Stimulated activated CD8-positive, alpha-beta memory T cell treated with anti-CD3 and anti-CD28 coated beads, Interleukin-7, amount 100 ng/mL, for 4 hours (primary cell): ENCODE measurements at regions not wholly inside any gene's neighbourhood (a gene's known extent, or its start where the extent isn't known, plus 50 kb on each side); places are given as distances from the start of the nearest gene placed in this dataset.
"Not testable (repeated sequence)": the region's sequence is repeated elsewhere in the genome, so short reads cannot be mapped to it uniquely, and the experiment has no call there.

ENCODE experiments used
- DNase-seq, 2 donors: peaks; one replicate each; pipeline ENCODE4 v3.0.0-alpha.2; 2020; ENCODE audit warnings: low read depth in 2 of 2

DNA sequence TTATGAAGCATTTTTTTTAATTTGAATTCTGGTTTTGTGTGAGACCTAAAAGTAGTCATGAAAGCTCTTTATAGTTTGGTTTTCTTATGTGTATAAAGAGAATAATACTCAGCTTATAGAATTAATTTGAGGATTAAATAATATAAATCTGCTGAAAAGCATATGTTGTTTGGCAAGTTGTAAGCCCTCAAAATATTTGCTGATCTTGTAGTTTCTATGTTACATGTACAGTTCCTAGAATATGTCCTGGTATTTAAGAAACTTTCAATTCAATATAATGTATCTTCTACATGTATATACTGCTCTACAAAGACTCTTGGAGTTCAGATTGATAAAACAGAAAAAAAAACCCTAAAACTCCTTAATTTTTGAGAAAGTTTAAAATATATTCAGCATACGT is 605.5 kb upstream of the FAM98A start:
- no peak for DNase-seq

DNA sequence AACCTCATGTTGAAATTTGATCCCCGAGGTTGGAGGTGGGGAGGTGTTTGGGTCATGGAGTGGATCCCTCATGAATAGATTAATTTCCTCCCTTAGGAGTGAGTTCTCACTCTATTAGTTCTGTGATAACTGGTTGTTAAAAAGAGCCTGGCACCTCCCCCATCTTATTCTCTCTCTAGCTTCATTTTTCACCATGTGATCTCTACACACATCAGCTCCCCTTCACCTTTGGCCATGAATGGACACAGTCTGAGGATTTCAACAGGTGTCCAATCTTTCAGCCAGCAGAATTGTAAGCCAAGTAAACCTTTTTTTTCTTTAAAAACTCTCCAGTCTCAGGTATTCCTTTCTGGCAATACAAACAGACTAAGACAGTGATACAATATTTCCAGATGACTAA is 602.0 kb upstream of the FAM98A start:
- DNase-seq = no peak

GRCh38 chr2:34199971-34200370 is 600.9 kb upstream of the FAM98A start:
- no peak for DNase-seq

- DNase-seq = no peak
Observed at GRCh38 chr2:34193164-34193563, 594.1 kb upstream of the FAM98A start.

DNA sequence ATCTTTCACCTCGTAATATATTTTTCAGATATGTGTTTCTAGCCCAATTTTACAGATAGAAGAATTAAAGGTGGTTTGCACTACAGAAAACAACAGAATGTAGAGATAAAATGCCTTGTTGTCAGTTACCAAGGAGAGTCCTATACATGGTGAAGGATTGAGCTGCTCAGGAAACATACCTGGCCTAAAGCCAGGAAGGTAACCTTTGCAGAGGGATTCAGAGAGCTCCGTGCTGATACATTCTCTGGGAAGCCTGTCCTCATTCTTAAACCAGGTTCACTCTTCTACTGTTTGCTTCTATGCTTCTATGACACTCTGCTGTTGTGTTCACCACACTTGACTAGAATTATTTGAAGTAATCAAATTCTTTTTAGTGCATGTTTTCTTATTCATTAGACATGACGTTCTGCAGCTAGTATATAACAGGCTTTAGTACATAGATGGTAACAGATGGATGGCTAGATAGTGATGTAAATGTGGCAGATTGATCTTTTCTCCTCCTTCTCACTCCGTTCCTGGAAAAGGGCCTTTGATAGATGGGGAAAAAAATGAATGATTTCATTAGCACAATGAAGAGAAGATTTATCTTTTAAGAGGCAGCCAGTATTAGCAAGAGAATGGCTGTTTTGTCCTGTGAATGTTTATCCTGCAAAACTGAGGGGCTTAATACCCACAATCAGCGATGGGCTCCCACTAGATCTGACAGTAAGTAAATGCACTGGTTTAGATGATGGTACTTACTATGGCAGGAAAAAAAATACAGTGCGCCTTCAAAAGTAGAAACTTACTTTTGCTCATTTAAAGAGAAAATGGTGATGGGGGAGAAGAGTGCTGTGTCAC is 589.6 kb upstream of the FAM98A start:
- DNase-seq = no peak

- no peak for DNase-seq
Observed at GRCh38 chr2:34179511-34179910, 580.4 kb upstream of the FAM98A start.

GRCh38 chr2:34178482-34178881 is 579.4 kb upstream of the FAM98A start:
- DNase-seq = no peak

- no peak for DNase-seq
Observed at GRCh38 chr2:34176693-34177092, 577.6 kb upstream of the FAM98A start.

DNA sequence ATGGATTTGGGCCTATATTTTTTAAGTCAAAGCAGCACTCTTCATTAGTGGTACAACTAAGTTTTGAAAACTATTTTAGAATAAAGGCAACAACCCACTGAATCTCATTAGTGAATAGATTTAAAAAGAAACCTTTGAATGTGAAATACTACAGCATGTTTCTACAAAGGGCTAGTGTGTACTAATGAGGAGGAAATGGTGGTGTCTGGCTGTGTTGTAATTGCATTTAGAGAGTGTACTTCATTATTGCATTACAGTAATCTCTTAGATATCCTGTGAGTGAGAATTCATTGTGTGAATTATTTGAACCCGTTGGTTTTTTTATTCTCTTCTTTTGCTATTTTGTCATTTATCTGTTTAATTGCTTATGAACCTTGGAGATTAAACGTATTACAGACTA is 575.4 kb upstream of the FAM98A start:
- DNase-seq = no peak

GRCh38 chr2:34162231-34162630 is 563.1 kb upstream of the FAM98A start:
- no peak for DNase-seq

GRCh38 chr2:34161549-34161948 is 562.5 kb upstream of the FAM98A start:
- no peak for DNase-seq

- DNase-seq = no peak
Observed at GRCh38 chr2:34159901-34160300, 560.8 kb upstream of the FAM98A start.

- DNase-seq = no peak
Observed at GRCh38 chr2:34153484-34153883, 554.4 kb upstream of the FAM98A start.

- DNase-seq = no peak
Observed at GRCh38 chr2:34147780-34148179, 548.7 kb upstream of the FAM98A start.

GRCh38 chr2:34143149-34143548 is 544.0 kb upstream of the FAM98A start:
- no peak for DNase-seq

DNA sequence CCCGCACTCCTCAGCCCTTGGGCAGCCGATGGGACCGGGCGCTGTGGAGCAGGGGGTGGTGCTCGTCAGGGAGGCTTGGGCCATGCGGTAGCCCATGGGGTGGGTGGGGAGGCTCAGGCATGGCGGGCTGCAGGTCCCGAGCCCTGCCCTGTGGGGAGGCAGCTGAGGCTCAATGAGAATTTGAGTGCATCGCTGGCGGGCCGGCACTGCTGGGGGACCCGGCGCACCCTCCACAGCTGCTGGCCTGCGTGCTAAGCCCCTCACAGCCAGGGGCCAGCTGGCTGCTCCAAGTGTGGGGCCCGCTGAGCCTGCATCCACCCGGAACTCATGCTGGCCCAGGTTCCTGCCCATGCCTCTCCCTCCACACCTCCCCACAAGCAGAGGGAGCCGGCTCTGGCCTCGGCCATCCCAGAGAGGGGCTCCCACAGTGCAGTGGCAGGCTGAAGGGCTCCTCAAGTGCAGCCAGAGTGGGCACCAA is 543.5 kb upstream of the FAM98A start:
- DNase-seq = not testable (repeated sequence)

DNA sequence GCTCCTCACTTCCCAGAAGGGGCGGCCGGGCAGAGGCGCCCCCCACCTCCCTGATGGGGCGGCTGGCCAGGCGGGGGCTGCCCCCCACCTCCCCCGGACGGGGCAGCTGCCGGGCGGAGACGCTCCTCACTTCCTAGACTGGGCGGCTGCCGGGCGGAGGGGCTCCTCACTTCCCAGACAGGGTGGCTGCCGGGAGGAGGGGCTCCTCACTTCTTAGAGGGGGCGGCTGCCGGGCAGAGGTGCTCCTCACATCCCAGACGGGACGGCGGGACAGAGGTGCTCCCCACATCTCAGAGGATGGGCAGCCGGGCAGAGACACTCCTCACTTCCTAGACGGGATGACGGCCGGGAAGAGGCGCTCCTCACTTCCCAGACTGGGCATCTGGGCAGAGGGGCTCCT is 534.0 kb upstream of the FAM98A start:
- DNase-seq = not testable (repeated sequence)

DNA sequence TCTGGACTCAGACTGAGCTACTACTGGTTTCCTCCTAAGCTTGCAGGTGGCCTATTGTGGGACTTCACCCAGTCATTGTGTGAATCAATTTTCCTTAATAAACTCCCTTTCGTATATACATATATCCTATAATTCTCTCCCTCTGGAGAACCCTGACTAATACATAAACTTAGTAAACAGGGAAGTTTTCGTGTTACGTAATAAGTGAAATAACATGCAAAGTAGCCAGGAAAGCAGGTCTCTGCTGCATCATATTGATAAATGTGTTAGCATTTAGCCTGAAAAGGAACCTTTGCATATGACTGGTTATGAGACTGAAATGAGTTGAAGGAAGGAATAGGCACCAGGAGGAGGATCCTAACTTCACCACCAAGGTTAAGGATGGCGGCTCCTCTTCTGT is 527.2 kb upstream of the FAM98A start:
- DNase-seq = no peak

DNA sequence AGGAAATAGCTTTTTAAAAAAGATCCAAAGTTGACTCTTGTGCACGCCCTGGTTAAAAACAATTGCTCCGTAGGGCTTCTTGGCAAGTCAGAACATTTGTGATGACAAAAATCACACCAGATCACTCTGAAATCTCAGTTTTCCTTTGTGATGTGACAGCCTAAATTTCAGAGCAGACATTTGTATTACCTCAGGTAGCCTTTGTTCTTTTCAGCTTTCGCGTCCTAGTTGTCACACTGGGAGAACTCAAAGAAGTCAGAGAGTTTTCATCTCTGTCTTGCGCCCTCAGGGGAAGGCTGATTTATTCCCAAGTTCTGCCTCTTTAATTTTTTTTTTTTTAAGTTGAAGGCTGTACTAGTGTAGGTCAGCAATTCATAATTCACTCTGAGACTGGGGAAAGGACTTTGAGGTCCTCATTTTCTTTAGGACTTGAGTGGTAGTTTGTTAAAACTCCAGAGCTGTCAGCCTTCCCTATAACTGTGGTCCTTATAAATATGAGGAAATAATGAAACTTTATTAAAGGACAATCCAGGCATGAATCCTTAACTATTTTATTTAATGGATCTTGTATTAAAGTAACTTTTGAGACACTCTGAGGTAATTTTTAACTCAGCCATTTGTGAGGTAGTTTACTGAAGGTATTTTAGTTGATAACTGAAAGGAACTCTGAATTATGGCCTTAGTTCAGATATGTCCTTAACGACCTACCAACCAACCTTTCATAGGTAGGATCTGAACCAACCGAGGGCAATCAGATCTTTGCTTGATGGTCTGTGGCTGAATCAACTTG is 525.1 kb upstream of the FAM98A start:
- DNase-seq = no peak

- DNase-seq = no peak
Observed at GRCh38 chr2:34121076-34121475, 522.0 kb upstream of the FAM98A start.

DNA sequence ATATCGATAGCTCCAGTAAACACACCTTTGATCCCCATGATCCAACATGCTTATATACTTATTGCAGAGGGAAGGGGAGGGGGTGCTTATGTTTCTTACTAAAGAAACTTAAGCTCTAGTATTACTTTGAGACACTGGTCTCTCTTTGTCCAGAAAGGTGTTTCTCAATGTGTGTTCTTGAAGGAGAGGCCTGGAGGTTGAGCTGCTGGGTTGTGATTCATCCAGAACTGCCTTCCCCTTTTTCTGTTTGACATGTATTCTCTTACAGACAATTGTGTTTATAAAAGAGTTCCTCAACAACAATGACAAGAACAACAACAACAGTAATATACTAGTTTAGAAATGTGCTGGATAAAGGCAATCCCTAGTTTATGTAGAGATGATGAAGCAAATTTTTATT is 516.0 kb upstream of the FAM98A start:
- no peak for DNase-seq

GRCh38 chr2:34112161-34112560 is 513.1 kb upstream of the FAM98A start:
- no peak for DNase-seq

GRCh38 chr2:34110392-34110791 is 511.3 kb upstream of the FAM98A start:
- DNase-seq = no peak
